Stimulated activated CD8-positive, alpha-beta memory T cell treated with anti-CD3 and anti-CD28 coated beads, Interleukin-4, amount 100 ng/mL, for 24 hours (primary cell): ENCODE measurements at regions not wholly inside any gene's neighbourhood (a gene's known extent, or its start where the extent isn't known, plus 50 kb on each side); places are given as distances from the start of the nearest gene placed in this dataset.

Source experiments
- DNase-seq: peaks from one replicate; pipeline ENCODE4 v3.0.0-alpha.2; 2020; ENCODE audit warnings: low read depth

DNA sequence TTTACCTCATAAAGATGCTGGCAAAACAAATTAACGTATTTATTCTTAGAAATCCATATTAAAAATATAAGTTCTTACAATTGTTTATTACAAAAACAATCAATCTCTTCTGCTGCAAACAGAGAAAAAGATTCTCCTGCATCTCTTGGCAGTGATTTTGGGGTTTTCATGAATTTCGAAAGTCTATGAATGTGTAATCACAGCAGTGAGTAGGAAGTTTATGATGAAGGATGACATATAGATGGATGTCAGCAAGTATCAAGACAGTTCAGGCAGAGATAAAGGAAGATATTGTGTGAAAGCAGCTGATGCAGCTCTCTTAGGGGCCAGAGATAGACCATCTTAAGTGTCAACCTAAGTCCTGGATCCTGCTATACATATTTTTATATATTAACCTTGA lies 196.9 kb upstream of the BANK1 start:
- no peak for DNase-seq

DNA sequence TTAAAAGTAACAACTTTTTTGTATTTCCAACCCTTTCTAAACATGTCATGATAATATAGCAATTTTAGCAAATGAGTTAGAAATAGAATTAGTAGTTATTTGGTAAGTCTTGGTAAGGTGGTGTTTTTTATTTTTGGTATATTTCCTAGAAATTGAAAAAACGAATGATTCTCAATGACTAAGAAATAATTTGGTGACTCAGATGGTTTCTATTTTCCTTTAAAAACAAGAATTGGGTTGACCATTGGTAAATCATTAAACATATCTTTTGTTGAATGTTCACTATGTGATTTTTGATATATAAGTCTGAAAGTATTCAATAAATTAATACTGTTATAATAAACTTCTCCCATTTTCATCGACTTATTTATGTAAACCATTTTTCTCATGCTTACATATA lies 206.2 kb upstream of the BANK1 start:
- DNase-seq: no peak

DNA sequence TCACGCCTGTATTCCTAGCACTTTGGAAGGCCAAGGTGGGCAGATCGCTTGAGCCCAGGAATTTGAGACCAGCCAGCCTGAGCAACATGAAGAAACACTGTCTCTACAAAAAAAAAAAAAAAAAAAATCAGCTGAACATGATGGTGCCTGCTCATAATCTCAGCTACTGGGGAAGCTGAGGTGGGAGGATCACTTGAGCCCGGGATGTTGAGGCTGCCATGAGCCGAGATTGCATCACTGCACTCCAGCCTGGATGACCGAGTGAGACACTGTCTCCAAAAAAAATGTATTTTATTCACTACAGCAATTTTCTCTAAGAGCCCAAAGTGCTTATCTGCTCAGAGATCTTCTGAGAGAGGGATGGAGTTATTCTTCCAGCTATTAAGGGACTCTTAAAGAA lies 215.8 kb upstream of the PPP3CA start:
- no peak for DNase-seq

DNA sequence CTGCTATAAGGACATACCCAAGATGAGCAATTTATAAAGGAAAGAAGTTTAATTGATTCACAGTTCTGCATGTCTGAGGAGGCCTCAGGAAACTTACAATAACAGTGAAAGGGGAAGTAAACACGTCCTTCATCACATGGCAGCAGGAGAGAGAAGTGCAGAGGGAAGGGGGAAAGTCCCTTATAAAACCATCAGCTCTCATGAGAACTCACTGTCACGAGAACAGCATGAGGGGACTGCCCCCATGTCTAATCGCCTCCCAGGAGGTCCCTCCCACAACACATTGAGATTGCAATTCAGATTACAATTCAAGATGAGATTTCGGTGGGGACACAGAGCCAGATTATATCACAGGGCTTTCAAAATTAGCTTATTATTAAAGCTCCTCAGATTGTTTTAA lies 209.5 kb upstream of the PPP3CA start:
- no peak for DNase-seq

DNA sequence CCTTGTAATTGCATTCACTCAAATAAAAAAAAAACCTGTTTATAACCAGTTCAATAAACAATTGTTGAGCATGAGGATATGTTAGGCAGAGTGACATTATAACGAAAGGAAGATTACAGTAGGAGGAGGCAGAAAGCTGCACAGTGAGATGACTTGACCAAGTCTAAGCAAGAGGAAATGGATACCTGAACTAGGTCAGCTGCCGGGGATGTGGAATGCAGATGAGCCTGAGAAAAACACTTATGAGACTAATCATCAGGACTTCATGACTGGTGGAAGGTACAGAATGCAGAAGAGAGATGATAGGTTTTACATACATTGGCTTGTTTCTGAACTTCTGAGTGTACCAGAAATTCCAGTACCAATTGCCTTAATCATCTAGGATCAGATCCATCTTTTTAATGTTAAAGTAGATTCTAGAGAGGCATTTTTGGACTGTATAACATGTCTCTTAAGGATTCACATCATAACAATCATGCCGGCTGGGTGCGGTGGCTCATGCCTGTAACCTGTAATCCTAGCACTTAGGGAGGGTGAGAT lies 208.1 kb upstream of the PPP3CA start:
- DNase-seq: no peak

DNA sequence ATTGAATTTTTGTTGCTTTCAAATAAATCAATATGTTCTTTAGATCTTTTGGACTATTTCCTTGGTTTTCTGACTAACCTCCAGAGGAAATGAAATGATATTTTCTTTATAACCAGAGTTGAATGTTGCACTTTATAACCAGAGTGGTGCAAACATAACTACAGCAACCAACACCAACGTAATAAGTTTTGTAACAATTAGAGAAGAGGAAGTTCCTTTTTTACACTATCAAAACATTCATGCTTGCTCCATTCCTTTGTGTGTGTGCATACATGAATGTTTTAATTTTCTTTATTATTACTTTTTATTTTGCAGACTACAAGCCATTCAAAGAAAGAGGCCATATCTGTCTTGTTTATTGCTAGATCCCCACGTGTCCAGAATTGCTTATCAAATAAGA lies 193.0 kb upstream of the PPP3CA start:
- no peak for DNase-seq

DNA sequence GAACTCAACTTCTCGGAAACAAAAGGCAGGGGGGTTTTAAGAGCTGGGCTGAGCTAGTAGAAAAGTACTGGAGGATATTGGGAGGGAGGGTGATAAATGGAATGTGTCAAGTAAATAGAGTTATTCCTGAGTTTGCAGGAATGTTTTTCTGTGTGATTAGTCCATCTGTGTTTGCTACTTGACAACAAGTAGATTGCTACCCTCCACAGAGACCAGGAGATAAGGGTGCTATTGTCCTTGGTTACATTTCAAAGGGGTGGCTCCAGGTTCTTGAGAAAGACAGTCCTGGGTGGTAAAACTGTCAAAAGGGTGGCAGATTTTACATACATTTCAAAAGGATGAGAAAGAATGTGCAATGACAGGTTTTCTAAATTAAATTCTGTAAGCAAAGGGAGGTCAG lies 181.2 kb upstream of the PPP3CA start:
- no peak for DNase-seq

DNA sequence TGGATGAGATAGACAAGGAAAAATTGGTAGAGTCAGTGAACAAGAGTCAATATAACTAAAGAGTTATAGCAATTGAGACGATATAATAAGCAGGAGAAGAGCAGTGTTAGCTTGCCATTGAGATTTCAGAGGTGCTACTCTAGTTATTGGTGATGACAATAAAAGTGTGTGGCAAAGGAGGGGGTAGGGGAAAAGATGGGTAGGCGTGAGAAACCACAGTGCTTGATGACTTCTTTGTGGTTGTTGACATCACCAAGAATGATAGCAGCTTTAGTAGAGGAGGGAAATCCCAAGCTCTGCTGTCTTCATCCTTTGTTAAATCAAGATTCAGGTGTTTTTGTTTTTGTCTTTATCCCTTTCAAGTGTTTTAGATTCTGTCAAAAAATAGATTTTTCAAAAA lies 179.9 kb upstream of the PPP3CA start:
- DNase-seq: peak; percentile 44

DNA sequence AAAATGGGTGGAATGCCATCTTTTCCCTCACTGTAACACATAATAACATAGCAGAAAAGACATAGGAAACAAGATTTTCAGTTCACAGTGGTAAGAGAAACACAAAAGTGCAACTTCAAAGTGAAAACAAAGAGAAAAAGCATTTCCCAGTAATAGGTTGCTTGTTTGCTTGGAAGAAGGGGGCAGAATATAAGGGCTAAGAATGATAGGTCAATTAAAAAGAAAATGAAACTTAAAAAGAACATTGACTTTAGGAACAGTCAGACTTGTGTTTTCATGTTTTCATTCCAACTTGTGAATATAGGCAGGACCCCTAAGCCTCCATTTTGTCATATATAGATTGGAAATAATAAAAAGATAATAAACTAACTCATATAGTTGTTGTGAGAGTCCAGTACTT lies 168.2 kb upstream of the PPP3CA start:
- DNase-seq: no peak

DNA sequence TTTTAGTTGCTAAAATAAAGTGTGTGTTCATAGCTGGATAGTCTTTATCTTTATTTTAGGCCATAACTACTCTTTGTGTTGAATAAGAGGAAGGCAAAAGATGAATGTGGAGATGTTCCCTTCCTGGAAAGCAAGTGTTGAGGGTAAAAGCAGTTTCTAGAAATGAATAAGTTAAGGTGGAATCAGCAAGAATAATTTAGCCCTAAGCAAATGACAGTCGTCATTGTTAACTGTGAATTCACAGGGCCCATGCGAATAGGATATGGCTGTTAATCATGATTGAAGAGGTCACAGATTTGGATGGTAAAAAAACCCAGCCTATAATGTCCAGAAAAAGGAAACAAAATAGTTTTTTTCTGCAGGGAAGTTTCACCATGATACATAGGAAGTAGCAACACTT lies 167.8 kb upstream of the PPP3CA start:
- no peak for DNase-seq

DNA sequence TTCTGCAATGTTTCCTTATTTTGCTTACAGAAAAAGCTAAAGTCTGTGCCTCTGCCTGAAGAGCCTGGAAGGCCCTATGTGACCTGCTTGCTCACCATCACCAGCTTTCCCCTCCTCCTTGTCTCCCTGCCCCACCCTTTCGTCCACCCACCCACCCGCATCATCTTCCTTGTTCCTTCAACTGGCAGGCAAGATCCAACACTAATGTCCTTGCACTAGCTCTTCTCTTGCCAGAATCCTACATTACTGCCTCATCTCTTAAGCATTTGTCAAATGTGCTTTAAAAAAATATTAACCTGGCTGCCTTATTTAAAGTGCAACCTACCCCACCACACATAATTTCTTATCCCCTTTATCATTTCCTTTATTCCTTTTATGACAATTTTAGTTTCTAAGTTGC lies 165.1 kb upstream of the PPP3CA start:
- DNase-seq: no peak

DNA sequence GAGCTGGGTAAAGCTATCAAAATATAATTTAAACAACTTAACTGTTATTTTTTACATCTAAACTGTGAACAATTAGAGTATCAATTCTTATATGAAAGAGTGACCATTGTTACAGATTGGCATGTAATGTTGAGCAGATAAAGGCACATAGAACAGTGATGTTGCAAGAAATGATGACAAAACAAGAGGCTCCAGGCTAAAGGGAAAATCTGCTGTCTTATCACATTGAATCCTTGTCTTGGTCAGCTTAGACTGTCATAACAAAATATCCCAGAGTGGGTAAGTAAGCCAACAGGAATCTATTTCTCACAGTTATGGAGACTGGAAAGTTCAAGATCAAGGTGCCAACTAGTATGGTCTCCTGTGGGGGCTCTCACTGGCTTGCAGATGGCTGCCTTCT lies 154.1 kb upstream of the PPP3CA start:
- DNase-seq: no peak

DNA sequence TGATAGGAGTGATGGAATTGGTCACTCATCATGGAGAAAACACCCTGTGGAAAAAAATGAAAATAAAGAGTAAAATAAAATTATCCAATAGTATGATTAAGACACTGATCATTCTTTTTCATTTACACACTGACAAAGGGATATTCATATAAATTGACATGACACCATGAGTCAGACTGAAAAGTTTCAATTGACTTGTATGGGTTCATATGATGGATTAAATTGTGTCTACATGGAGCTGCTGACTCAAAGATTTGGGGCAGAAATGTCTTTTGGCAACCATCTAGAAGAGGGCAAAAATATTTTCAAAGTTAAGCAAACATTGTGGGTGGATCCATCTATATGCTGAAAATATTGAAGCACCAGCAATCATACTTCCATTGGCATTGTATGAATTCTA lies 153.4 kb upstream of the PPP3CA start:
- DNase-seq: no peak

DNA sequence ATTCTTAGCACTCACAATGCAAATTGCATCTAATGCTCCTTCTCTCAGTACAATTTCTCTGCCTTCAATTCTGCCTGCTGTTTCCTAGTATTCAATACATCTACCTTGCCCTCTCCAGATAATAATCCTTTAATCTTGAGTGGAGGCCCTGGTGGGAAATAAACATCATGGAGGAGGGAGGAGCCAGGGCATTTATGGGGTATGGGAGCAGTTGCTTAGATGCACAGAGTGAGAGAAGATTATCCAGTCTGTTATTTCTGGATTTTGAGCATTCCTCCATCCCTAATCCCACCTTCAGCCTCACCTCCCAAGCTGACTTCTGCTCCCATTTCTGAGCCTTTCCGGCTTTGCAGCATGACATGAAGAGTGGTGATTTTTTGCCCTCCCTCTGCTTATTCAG lies 127.9 kb upstream of the PPP3CA start:
- DNase-seq: no peak

DNA sequence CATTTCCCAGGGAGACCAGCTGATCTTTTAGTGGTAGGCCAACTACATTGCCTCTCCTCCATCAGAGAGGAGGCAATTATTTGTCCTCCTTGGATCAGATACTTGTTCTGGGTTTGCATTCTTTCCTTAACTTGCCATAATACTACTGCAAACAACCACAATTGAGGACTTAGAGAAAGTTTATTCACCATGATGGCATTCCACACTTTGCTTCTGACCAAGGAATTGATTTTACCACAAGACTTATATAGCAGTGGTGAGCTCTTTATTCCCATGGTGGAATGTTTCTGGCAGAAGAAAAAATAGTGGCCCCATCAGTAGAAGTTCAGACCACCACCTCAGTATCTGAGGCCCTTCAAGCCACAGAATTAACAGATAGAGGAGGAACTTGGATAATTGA lies 123.9 kb upstream of the PPP3CA start:
- no peak for DNase-seq

DNA sequence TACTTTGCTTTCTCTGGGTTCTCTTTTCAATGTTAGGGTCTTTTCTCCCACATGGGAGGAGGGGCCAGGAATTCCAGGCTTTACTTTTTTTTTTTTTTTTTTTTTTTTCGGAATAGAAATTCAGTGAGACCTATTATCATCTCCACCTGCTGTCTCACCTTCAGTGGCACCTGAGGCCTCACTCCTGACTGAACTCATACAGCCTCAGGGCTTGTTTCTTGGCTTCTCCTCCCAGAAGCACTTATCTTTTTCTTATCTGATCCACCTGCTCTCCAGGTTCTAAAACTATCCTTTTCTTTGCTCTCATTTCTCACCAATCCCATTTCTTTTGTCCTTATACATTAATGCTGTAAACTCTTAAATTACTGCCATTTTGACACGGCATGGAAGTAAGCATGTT lies 117.3 kb upstream of the PPP3CA start:
- no peak for DNase-seq

DNA sequence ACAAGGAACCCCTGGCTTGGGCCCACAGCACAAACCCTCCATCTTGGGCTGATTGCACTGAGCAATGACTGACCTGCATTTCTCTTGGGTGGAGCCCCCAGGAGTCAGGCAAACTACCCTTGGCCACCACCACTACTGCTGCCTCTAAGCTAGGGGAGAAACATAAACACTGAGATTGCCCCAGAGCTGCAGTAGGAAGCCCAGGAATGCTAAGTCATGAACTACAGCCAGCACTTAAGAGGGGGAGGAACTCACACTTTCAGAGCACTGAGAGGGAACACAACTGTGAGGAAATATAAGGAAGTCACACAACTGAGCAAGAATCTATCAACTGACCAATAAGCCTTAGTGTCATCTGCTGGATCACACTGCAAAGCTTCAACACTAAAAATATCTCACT lies 111.6 kb upstream of the PPP3CA start:
- no peak for DNase-seq

DNA sequence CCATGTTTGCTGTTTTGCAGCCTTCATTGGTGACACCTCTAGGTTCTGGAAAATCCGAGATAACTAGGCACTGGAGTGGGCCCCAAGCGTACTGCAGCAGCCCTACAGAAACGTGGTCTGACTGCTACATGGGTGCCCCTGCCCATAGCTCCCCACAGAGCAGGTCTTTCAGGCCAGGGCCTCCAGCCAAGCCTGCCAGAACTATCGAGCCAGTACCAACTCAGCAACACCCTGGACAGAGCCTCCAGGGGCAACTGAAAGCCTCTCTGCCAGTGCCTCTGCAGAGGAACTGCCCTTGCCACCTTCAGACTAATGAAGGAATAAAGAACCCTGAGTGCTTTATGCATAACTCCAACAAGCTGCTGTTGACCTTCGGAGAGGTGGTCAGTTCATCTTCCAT lies 111.1 kb upstream of the PPP3CA start:
- no peak for DNase-seq

DNA sequence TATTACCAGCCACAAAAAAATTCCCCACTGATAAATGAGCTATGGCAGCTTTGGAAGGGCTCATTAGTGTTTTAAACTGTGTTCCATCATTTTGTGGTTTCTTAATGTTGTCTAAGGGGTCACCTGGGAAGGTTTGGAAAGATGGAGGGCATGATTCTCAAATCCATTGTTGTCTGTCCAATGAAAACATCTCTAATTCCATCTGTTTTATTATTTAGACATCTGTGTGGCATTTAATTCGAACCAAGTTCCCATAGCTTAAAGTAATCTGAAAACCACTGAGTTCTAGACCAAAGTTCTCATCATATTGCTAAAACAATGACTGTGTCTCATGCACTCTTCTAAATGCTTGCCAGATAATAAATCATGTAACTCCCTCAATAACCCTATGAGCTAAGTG lies 103.8 kb upstream of the PPP3CA start:
- no peak for DNase-seq

DNA sequence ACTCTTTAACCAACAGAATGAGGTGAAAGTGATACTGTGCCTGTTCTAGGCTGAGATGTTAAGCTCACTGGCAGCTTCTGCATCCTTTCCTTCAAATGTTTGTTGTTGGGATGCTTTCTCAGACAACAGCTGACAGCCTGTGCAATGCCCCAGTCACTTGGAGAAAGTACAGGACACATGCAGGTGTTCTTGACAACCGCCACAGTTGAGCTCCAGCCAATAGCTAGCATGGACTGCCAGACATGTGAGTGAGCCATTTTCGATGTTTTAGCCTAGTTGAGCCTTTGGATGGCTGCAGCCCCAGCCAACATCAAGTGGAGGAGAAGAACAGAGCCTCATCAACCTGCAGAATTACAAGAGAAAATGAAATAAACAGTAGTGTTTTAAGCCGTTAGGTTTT lies 94.1 kb upstream of the PPP3CA start:
- no peak for DNase-seq

DNA sequence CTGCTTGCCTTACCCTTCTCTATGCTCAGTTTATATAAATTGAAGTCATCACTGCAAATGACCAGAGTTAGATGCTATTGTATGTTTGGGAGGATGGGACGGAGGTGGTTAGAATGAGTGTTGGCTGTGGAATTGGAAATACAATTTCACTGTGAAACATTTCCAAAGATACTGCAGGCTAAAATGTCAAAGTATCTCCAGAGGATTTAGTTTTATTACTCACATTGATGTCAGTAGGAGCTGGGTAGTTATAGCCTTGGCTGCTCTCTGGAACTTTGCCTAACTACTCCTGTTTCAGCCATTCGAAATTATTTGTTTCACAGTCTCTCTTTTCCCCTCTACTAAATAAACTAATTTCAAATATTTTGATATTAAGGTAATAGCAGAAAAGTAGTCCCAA lies 92.6 kb upstream of the PPP3CA start:
- no peak for DNase-seq

DNA sequence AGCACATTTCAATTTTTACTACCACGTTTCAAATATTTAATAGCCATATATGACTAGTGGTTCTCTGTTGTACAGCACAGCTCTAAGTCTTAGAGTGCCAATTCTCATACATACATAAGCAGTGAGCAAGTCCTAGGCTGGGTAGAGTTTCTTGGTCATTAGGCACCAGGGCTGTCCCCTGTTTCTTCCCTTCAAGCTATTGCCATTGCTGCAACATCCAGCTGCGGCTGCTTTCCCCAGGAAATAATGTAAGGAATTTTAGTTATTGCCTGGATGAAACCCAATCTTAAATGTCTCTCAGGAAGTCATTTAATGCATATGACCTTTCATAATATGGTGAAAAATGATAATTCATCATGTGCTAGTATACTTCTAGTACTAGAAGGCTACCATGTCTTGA lies 74.1 kb upstream of the PPP3CA start:
- no peak for DNase-seq

DNA sequence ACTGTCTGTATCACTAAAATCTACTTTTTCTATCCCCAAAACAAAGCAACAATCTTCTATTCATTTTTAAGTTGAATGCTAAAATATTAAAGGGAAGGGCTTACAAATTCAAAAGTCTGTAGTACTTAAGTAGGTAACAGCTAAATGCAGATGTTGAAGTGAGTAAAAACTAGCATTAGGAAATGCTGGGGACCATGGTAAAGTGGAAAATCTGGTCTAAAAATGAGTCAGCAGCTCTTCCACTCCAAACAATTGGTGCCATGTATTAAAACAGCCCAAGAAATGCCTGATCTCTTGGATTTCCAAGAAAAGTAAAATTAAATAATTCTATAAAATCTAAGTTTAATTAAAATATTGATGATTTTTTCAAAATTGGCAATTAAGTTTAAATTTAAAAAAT lies 73.3 kb upstream of the PPP3CA start:
- DNase-seq: no peak

DNA sequence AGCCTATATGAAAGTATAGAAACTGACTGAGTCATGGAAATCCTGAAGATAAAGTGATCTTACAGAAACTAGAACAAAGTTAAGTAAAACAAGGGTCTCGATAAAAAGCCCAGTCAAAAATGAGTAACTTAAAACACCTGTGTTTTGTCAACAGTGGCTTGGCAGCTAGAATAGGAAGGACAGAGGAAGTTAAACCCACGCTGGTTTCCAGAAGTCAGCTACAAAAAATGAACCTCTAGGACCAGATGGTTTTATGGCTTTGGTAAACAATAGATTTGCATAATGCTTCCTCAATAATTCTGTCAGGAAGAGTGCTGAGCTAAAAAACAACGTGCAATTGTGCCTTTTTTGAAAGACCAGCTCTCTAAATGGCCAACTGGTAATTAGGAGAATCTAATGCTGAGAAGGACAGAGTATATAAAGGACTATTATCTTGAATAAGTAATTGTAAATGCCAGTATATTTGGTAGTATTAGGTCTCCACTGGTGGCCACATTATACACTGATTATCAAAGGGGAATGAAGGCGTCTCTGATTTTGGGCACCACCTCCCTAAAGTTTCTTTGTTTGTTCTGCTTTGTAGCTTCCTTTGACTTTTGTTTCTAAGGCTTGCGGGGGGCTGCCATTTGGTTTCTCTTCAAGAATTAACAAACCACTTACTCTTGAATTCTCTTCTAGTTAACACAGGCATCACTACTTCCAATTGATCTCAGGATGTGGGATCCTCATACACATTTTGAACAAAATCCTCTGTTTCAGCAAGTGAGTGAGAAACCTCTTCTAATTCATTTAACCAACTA lies 72.2 kb upstream of the PPP3CA start:
- DNase-seq: no peak
